ENCODE measurements at regions not wholly inside any gene's neighbourhood (a gene's known extent, or its start where the extent isn't known, plus 50 kb on each side); places are given as distances from the start of the nearest gene placed in this dataset.
"Not testable (repeated sequence)": the region's sequence is repeated elsewhere in the genome, so short reads cannot be mapped to it uniquely, and the experiment has no call there.

DNA sequence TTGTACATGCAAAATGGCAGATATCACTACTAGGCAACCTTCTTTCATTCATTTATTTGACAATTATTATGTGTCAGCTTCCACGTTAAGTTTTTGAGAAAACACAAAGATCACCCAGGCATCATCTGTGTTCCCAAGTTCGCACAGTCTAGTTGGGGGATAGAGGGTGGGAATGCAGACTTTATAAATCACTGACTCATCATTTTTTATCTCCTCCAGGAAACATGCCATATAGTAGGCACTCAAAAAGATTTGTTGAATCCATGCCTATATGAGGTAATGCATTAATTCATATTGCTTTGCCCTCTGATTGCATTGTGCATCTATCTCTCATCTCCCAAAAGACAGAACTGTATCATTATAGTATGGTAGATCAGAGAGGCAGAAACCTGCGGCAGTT, 196.8 kb upstream of the TOX3 start:
- intact Hi-C loops (cut with DNase I) = no loop called here
- H3K27ac ChIP-seq = no peak overlapping the region
- ATAC-seq (no peak), DNase-seq (no peak)
- no peaks in the 10 kb centered on the region for H3K9me3 ChIP-seq
- no peak overlapping the region for H3K4me3 ChIP-seq
- TF ChIP-seq, protein P1, sequence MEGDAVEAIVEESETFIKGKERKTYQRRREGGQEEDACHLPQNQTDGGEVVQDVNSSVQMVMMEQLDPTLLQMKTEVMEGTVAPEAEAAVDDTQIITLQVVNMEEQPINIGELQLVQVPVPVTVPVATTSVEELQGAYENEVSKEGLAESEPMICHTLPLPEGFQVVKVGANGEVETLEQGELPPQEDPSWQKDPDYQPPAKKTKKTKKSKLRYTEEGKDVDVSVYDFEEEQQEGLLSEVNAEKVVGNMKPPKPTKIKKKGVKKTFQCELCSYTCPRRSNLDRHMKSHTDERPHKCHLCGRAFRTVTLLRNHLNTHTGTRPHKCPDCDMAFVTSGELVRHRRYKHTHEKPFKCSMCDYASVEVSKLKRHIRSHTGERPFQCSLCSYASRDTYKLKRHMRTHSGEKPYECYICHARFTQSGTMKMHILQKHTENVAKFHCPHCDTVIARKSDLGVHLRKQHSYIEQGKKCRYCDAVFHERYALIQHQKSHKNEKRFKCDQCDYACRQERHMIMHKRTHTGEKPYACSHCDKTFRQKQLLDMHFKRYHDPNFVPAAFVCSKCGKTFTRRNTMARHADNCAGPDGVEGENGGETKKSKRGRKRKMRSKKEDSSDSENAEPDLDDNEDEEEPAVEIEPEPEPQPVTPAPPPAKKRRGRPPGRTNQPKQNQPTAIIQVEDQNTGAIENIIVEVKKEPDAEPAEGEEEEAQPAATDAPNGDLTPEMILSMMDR (IDR thresholded peaks at IDR 0.05) = no peak
- no peaks in the 10 kb centered on the region for H3K36me3 ChIP-seq
- no peaks in the 10 kb centered on the region for H3K4me1 ChIP-seq
- no peaks in the 10 kb centered on the region for H3K27me3 ChIP-seq (ENCODE audit: low read depth)

DNA sequence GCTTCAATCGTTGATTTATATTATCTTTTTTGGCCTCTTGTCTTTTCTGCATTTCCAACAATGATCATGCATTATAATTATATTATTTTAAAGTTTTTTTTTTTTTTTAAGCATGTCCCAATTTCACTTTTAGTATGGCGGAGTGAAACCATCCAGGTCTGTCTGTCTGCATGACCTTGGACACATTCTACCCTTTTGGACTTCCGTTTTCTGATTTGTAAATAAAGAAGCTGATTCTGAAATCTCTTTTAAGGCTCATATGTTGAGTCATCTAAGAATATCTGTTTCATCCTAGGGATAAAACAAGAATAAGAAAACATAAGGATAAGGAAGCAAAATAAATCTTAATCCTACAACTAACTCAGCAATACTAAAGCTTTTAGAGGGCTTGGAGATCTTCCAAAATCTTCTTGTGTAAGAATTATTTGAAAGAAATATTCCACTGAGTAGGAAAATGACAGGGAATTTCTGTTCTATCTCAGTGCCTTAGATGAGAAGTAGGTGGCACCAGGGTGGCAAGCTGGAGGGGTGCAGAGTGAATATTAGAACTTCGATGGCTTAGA, 195.7 kb upstream of the TOX3 start:
- no peak for ATAC-seq
- Histone ChIP-seq H3K27ac (no peak overlapping the region), H3K36me3 (no peaks in the 10 kb centered on the region), H3K4me1 (no peaks in the 10 kb centered on the region), H3K4me3 (no peak overlapping the region), H3K9me3 (no peaks in the 10 kb centered on the region), H3K27me3 (ENCODE audit: low read depth) (no peaks in the 10 kb centered on the region)
- TF ChIP-seq, protein P1 (IDR thresholded peaks at IDR 0.05) = no peak
- intact Hi-C loops (cut with DNase I) = no loop called here
- DNase-seq = no peak

DNA sequence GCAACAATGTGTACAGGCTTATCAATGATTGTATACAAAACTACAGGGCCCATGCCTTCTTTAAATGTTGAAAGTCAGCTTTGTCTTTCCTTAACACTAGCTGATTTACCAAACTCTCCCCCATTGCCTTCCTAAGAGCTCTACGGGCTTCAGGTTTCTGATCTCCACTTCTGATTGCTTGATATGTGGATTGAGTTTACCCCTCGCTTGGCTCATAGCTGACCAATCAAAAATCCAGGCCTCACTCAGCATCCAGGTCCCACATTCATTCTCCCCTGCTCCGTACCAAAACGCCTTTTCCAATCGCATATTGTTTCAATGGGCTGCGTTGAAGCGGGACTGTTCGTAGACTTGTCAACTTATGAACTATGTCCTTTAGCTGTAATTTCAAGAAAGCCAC, 195.1 kb upstream of the TOX3 start:
- no peak overlapping the region for H3K27ac ChIP-seq
- no peak for ATAC-seq
- H3K9me3 ChIP-seq = no peaks in the 10 kb centered on the region
- H3K36me3 ChIP-seq = no peaks in the 10 kb centered on the region
- H3K27me3 ChIP-seq (ENCODE audit: low read depth) = no peaks in the 10 kb centered on the region
- H3K4me1 ChIP-seq = no peaks in the 10 kb centered on the region
- TF ChIP-seq, protein P1 (IDR thresholded peaks at IDR 0.05) = no peak
- intact Hi-C loops (cut with DNase I) = no loop called here
- H3K4me3 ChIP-seq = no peak overlapping the region
- DNase-seq = no peak

DNA sequence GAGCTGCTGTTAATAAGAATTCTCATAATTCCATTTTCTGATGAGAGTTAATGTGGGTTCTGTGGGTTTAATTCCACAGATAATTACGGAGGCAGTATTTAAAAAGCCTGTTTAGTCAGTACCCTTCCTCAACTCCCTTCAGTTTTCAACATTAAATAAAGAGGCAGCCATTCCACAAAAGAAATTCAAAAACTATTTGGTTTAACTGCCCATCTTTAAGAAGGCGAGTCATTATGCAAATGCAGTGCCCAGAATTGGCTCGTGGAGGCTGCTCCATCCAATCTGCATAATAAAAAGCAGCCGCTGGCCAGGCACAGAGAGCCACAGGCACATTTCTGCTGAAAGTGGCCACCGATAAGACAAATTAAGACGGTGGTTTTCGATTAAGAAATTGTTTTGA, 194.4 kb upstream of the TOX3 start:
- TF ChIP-seq, protein P1 (IDR thresholded peaks at IDR 0.05) = no peak
- Histone ChIP-seq H3K27me3 (ENCODE audit: low read depth) (no peaks in the 10 kb centered on the region), H3K9me3 (no peaks in the 10 kb centered on the region), H3K36me3 (no peaks in the 10 kb centered on the region), H3K27ac (no peak overlapping the region), H3K4me3 (no peak overlapping the region), H3K4me1 (no peaks in the 10 kb centered on the region)
- DNase-seq (no peak), ATAC-seq (no peak)
- intact Hi-C loops (cut with DNase I) = no loop called here

DNA sequence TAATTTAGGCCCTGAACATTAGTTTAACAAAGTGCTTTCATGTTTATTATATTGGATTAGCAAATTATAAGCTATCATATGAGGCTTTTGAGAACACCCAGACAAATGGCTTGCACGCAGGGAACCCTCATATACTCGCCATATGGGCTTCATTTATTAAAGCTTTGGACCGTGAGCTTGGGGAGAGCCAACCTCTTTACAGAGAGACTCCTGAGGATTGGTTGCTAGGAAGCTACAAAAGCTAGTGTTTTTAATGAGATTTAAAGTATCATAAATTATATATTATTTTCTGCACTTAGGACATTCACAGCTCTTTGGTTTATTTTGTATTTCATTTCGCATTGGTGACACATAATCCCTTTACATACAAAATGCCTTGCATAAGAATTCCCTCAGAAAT, 193.8 kb upstream of the TOX3 start:
- H3K4me3 ChIP-seq = no peak overlapping the region
- no peak overlapping the region for H3K27ac ChIP-seq
- DNase-seq = no peak
- H3K4me1 ChIP-seq = no peaks in the 10 kb centered on the region
- TF ChIP-seq, protein P1 (IDR thresholded peaks at IDR 0.05) = no peak
- intact Hi-C loops (cut with DNase I) = no loop called here
- no peaks in the 10 kb centered on the region for H3K36me3 ChIP-seq
- ATAC-seq = no peak
- no peaks in the 10 kb centered on the region for H3K27me3 ChIP-seq (ENCODE audit: low read depth)
- no peaks in the 10 kb centered on the region for H3K9me3 ChIP-seq

DNA sequence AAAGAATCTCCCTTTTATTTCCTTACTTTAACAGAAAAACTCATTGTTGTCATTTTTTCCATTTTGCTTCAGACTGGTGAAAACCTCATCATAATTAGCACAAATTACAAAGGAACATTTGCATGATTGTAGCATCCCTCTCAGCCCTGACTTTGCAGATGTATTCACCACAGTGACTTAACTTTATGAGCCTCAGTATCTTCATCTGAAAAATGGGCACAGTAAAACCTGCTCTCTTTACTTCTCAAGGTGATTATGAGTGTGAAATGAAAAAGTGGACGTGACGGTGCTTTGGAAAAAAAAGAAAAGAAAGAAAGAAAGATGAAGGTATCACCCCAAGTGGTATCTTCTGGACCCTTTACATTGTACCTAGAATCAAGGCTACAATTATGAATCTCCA, 193.4 kb upstream of the TOX3 start:
- H3K4me3 ChIP-seq = no peak overlapping the region
- no peak overlapping the region for H3K27ac ChIP-seq
- ATAC-seq (no peak), DNase-seq (no peak)
- intact Hi-C loops (cut with DNase I) = no loop called here
- no peaks in the 10 kb centered on the region for H3K36me3 ChIP-seq
- TF ChIP-seq, protein P1 (IDR thresholded peaks at IDR 0.05) = no peak
- no peaks in the 10 kb centered on the region for H3K4me1 ChIP-seq
- no peaks in the 10 kb centered on the region for H3K9me3 ChIP-seq
- H3K27me3 ChIP-seq (ENCODE audit: low read depth) = no peaks in the 10 kb centered on the region

DNA sequence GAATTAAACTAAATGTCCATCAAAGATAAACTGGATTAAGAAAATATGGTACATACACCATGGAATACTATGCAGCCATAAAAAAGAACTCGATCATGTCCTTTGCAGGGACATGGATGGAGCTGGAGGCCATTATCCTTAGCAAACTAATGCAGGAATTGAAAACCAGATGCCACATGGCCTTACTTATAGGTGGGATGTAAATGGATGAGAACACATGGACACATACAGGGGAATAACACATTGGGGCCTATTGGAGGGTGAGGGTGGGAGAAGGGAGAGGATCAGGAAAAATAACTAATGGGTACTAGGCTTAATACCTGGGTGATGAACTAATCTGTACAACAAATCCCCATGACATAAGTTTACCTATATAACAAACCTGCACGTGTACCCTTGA, 192.0 kb upstream of the TOX3 start:
- H3K27ac ChIP-seq; H3K9me3 ChIP-seq; DNase-seq; H3K4me1 ChIP-seq; H3K36me3 ChIP-seq; ATAC-seq; H3K4me3 ChIP-seq; H3K27me3 ChIP-seq (ENCODE audit: low read depth); intact Hi-C loops (cut with DNase I): not testable (repeated sequence)

All from lower lobe of right lung (tissue), 2 donors.